Thyroid gland (tissue), 4 donors: ENCODE measurements at regions not wholly inside any gene's neighbourhood (a gene's known extent, or its start where the extent isn't known, plus 50 kb on each side); places are given as distances from the start of the nearest gene placed in this dataset.

Experiments
- DNase-seq, 2 donors: peaks; one replicate each; pipeline ENCODE4 v3.0.0-alpha.2; 2019
- H3K27ac ChIP-seq, 3 donors: fragments of 200-600 bp; sonication (generic); 1 replicate in 2 of 3; 2 replicates in 1 of 3; pipeline ENCODE4 v1.5.1; 2016 to 2019; ENCODE audit warnings: mild to moderate bottlenecking in 1 of 3, moderate library complexity in 1 of 3
- H3K27me3 ChIP-seq: fragments of 200-600 bp; sonication (generic); one replicate; pipeline ENCODE4 v1.5.1; 2019
- H3K36me3 ChIP-seq, 2 donors: fragments of 200-600 bp; sonication (generic); one replicate each; pipeline ENCODE4 v1.5.1; 2016 to 2019
- H3K4me1 ChIP-seq, 2 donors: fragments of 200-600 bp; sonication (generic); one replicate each; pipeline ENCODE4 v1.5.1; 2017 to 2019
- H3K4me3 ChIP-seq, 3 donors: fragments of 200-600 bp; sonication (generic); replicated peaks in 1 of 3; 1 replicate in 2 of 3; 2 replicates in 1 of 3; pipeline ENCODE4 v1.5.1; 2016; ENCODE audit warnings: mild to moderate bottlenecking in 1 of 3
- H3K9me3 ChIP-seq: fragments of 200-600 bp; sonication (generic); one replicate; pipeline ENCODE4 v1.5.1; 2017
- POLR2A ChIP-seq, 2 donors: fragments of 450-650 bp; IDR thresholded peaks; one replicate each; pipeline ENCODE4 v1.6.1; 2017; ENCODE audit warnings: antibody characterized with exemption in 2 of 2, mild to moderate bottlenecking in 2 of 2, moderate library complexity in 1 of 2
- WGBS, 2 donors: methylation state at CpG; one replicate each; pipeline ENCODE4 v1.1.5; 2017; 5-methylcytosine and 5-hydroxymethylcytosine counted together
- intact Hi-C: fragments of 100-400 bp; cut with DNase I; formaldehyde crosslinking; loops from one replicate; pipeline ENCODE4 v1.15.1; 2023
- TF ChIP-seq, protein P1 (sequence below), 6 experiments: fragments of 200-600 bp in 3 of 6; fragments of 450-650 bp in 3 of 6; sonication (generic) in 3 of 6; IDR thresholded peaks; one replicate each; pipeline ENCODE4 v1.5.1; 2016 to 2019; ENCODE audit warnings: antibody characterized with exemption in 6 of 6, mild to moderate bottlenecking in 2 of 6, inconsistent platforms in 1 of 6, moderate library complexity in 1 of 6

DNA sequence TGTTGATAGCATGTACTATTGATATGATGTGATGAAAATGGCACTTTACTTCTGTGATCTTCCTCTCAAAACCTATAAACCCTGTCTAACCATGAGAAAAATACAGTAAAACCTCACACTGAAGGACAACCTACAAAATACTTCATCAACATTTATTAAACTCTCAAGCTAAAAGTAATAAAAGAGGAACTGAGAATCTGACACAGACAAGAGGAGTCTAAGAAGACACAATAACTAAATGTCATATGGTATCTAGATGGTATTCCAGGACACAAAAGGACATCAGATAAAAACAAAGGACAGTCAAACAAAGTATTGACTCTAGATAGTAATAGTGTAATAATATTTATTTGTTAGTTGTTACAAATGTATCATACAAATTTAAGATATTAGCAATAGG is 655.3 kb downstream of the SH3BGRL start:
- Histone ChIP-seq H3K27ac (no peak overlapping the region), H3K36me3 (no peaks in the 10 kb centered on the region), H3K4me1 (no peaks in the 10 kb centered on the region), H3K9me3 (no peaks in the 10 kb centered on the region), H3K27me3 (no peaks in the 10 kb centered on the region), H3K4me3 (no peak overlapping the region)
- DNase-seq = no peak
- intact Hi-C loops = no loop called here
- TF ChIP-seq, protein P1, sequence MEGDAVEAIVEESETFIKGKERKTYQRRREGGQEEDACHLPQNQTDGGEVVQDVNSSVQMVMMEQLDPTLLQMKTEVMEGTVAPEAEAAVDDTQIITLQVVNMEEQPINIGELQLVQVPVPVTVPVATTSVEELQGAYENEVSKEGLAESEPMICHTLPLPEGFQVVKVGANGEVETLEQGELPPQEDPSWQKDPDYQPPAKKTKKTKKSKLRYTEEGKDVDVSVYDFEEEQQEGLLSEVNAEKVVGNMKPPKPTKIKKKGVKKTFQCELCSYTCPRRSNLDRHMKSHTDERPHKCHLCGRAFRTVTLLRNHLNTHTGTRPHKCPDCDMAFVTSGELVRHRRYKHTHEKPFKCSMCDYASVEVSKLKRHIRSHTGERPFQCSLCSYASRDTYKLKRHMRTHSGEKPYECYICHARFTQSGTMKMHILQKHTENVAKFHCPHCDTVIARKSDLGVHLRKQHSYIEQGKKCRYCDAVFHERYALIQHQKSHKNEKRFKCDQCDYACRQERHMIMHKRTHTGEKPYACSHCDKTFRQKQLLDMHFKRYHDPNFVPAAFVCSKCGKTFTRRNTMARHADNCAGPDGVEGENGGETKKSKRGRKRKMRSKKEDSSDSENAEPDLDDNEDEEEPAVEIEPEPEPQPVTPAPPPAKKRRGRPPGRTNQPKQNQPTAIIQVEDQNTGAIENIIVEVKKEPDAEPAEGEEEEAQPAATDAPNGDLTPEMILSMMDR (IDR thresholded peaks at IDR 0.05) = no peak
- no peak for TF ChIP-seq POLR2A (IDR thresholded peaks at IDR 0.05)

DNA sequence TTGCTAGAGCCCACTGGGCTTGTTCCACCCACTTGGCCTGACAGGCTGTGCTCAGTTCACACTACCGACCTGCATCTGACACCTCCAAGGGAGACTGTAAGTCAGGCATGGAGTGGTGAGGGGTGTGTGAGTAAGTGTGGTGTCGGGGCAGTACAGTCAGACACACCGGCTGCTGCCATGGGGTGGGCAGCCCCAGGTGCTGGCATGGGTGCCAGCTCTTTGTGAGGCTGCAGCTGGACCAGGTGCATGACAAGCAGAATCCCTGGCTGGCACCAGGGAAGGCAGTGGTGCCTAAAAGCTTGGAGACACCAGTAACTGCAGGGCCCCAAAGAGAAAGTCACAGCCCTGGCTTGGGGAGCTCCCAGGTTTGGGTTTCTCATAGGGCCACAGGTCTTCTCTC is 665.0 kb downstream of the SH3BGRL start:
- WGBS, 2 donors = 80% methylated on average over 2 of the region's 3 CpGs; no CpG with 5 or more reads in 1 of the 2 donors
- no peak overlapping the region for H3K27ac ChIP-seq
- H3K4me1 ChIP-seq = no peaks in the 10 kb centered on the region
- H3K9me3 ChIP-seq = no peaks in the 10 kb centered on the region
- no peak for DNase-seq
- intact Hi-C loops = no loop called here
- H3K36me3 ChIP-seq = no peaks in the 10 kb centered on the region
- no peaks in the 10 kb centered on the region for H3K27me3 ChIP-seq
- no peak overlapping the region for H3K4me3 ChIP-seq
- TF ChIP-seq POLR2A (IDR thresholded peaks at IDR 0.05) = no peak
- TF ChIP-seq, protein P1 (IDR thresholded peaks at IDR 0.05) = no peak

DNA sequence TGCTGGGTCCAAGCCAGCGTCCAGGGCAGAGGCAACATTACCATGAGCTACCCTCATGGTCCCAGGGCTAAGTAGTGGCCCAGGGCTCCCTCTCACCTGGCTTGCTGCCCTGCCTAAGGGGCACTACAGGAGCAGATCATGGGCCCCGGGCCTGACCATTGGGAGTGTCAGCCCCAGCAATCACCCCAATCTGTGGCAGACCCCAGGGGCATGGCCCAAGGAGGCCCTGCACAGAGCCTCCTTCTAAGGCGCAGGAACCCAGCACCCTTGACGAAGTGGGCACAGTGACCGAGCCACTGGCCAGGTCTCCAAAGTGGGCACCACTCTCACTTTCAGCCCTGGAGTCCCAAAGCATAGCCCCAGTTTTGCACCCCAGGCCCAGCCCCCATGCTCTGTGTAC is 667.1 kb downstream of the SH3BGRL start:
- intact Hi-C loops = no loop called here

DNA sequence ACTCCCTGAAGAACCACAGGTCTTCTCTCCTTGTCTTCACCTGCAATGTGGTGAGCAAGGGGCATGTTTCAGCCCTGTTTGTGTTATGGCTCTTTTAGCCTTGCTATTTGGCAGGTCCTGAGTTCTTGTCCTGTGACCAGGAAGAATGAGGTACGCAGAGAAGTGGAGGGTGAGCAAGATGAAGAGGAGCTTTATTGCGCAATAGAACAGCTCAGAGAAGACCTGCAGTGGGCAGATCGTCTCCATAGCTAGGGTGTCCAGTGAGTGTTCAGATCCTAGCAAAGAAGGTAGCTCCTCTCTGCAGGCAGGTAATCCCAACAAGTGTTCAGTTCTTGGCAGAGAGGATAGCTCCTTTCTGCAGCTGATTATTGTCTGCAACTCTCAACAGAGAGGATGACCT is 672.9 kb downstream of the SH3BGRL start:
- no peak for DNase-seq
- Histone ChIP-seq H3K27me3 (no peaks in the 10 kb centered on the region), H3K4me3 (no peak overlapping the region), H3K4me1 (no peaks in the 10 kb centered on the region), H3K36me3 (no peaks in the 10 kb centered on the region), H3K27ac (no peak overlapping the region), H3K9me3 (no peaks in the 10 kb centered on the region)
- TF ChIP-seq, protein P1 (IDR thresholded peaks at IDR 0.05) = no peak
- no peak for TF ChIP-seq POLR2A (IDR thresholded peaks at IDR 0.05)
- 92 to 93% methylated on average over 3 of the region's 3 CpGs for WGBS, 2 donors
- intact Hi-C loops = no loop called here

More for the DNA sequence above, 667.1 kb downstream of the SH3BGRL start:
- no peak for DNase-seq
- Histone ChIP-seq H3K4me1 (no peaks in the 10 kb centered on the region), H3K9me3 (no peaks in the 10 kb centered on the region), H3K27ac (no peak overlapping the region), H3K36me3 (no peaks in the 10 kb centered on the region), H3K4me3 (no peak overlapping the region), H3K27me3 (no peaks in the 10 kb centered on the region)
- WGBS, 2 donors = 90% methylated on average over 2 of the region's 5 CpGs; no CpG with 5 or more reads in 1 of the 2 donors
- TF ChIP-seq, protein P1 (IDR thresholded peaks at IDR 0.05) = no peak
- TF ChIP-seq POLR2A (IDR thresholded peaks at IDR 0.05) = no peak

DNA sequence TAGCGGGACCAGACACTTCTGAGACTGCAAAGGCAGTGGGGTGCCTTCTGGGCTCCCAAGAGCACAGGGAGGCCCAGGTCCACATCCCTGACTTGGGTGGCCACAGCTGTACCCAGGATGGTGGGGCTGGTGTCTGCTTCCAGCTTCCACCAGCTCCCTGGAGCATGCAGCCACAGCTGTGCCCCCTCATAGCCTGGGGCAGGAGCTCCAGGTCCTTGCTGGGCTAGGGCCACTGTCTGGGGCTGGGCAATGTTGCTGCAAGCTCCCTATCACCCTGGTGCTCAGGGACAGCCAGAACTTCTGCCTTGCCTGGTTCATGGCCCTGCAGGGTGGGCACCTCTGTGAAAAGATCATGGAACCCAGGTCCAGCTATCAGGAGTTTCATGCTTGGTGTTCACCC is 673.9 kb downstream of the SH3BGRL start:
- no peak for TF ChIP-seq POLR2A (IDR thresholded peaks at IDR 0.05)
- TF ChIP-seq, protein P1 (IDR thresholded peaks at IDR 0.05) = no peak
- no peak overlapping the region for H3K4me3 ChIP-seq
- no peaks in the 10 kb centered on the region for H3K4me1 ChIP-seq
- H3K27me3 ChIP-seq = no peaks in the 10 kb centered on the region
- WGBS, 2 donors = 100% methylated on average over 1 of the region's 1 CpG; no CpG with 5 or more reads in 1 of the 2 donors
- no peak for DNase-seq
- no peak overlapping the region for H3K27ac ChIP-seq
- no peaks in the 10 kb centered on the region for H3K36me3 ChIP-seq
- no peaks in the 10 kb centered on the region for H3K9me3 ChIP-seq
- intact Hi-C loops = no loop called here
